DOHH2 (cell line): ENCODE measurements at regions not wholly inside any gene's neighbourhood (a gene's known extent, or its start where the extent isn't known, plus 50 kb on each side); places are given as distances from the start of the nearest gene placed in this dataset.

ENCODE experiments used
- H3F3A ChIP-seq: fragments of 200-600 bp; sonication (generic), shearing (Covaris generic); 2 replicates; pipeline ENCODE4 v1.6.0; 2016; ENCODE audit warnings: antibody characterized with exemption, mild to moderate bottlenecking; ENCODE audit not compliant: control insufficient read depth, insufficient read depth
- H3K27ac ChIP-seq: fragments of 200-600 bp; sonication (generic); 2 replicates; pipeline ENCODE4 v1.5.1; 2014; ENCODE audit warnings: low read depth, mild to moderate bottlenecking, low read length, moderate library complexity
- H3K27me3 ChIP-seq: fragments of 200-600 bp; sonication (generic); 2 replicates; pipeline ENCODE4 v1.6.1; 2014; ENCODE audit warnings: mild to moderate bottlenecking, low read length, mixed read lengths; ENCODE audit not compliant: control insufficient read depth
- H3K36me3 ChIP-seq: fragments of 200-600 bp; sonication (generic); 2 replicates; pipeline ENCODE4 v1.6.1; 2014; ENCODE audit warnings: mild to moderate bottlenecking, low read length, moderate library complexity, mixed read lengths; ENCODE audit not compliant: control insufficient read depth
- H3K4me1 ChIP-seq: fragments of 200-600 bp; sonication (generic); 2 replicates; pipeline ENCODE4 v1.6.1; 2014; ENCODE audit warnings: mild to moderate bottlenecking, low read length, mixed read lengths; ENCODE audit not compliant: control insufficient read depth
- H3K4me2 ChIP-seq: fragments of 200-600 bp; sonication (generic); 2 replicates; pipeline ENCODE4 v1.6.0; 2014; ENCODE audit warnings: mild to moderate bottlenecking, low read length, moderate library complexity
- H3K4me3 ChIP-seq: fragments of 200-600 bp; sonication (generic); 2 replicates; pipeline ENCODE4 v1.5.1; 2014; ENCODE audit warnings: mild to moderate bottlenecking, low read length, mixed read lengths
- H3K79me2 ChIP-seq: fragments of 200-600 bp; sonication (generic); 2 replicates; pipeline ENCODE4 v1.6.1; 2014; ENCODE audit warnings: mild to moderate bottlenecking, low read length, mixed read lengths; ENCODE audit not compliant: control insufficient read depth
- H3K9me2 ChIP-seq: fragments of 200-600 bp; sonication (generic); replicated peaks from 2 replicates; pipeline ENCODE4 v1.6.1; 2014; ENCODE audit warnings: mild to moderate bottlenecking, low read length, mixed read lengths; ENCODE audit not compliant: control insufficient read depth
- H3K9me3 ChIP-seq: fragments of 200-600 bp; sonication (generic); 2 replicates; pipeline ENCODE4 v1.6.1; 2014; ENCODE audit warnings: antibody characterized with exemption, low read length, mixed read lengths; ENCODE audit not compliant: control insufficient read depth, insufficient read depth
- H4K20me1 ChIP-seq: fragments of 200-600 bp; sonication (generic); 2 replicates; pipeline ENCODE4 v1.6.0; 2014; ENCODE audit warnings: low read depth, mild to moderate bottlenecking, antibody characterized with exemption, low read length, moderate library complexity; ENCODE audit not compliant: control insufficient read depth, insufficient read depth
- CTCF ChIP-seq: fragments of 200-600 bp; sonication (generic); IDR thresholded peaks from one replicate; pipeline ENCODE4 v1.5.1; 2014; ENCODE audit warnings: antibody characterized with exemption, mild to moderate bottlenecking, low read depth, low read length; ENCODE audit not compliant: poor library complexity, severe bottlenecking
- EZH2phosphoT487 ChIP-seq: fragments of 200-600 bp; sonication (generic); IDR thresholded peaks from 2 replicates; pipeline ENCODE4 v1.6.1; 2017; ENCODE audit warnings: borderline replicate concordance, mild to moderate bottlenecking, antibody characterized with exemption, low read length, moderate library complexity, mixed read lengths

GRCh38 chr2:187091664-187092063 lies 242.7 kb upstream of the ZSWIM2 start:
- Histone ChIP-seq H3K79me2 (no peaks in the 10 kb centered on the region), H3K4me1 (no peaks in the 10 kb centered on the region), H3K27ac (no peak overlapping the region), H4K20me1 (no peaks in the 10 kb centered on the region; the same call in 1 of the 2 replicates), H3F3A (no peaks in the 10 kb centered on the region), H3K4me2 (no peak overlapping the region), H3K27me3 (no peaks in the 10 kb centered on the region), H3K4me3 (no peak overlapping the region), H3K9me2 (no peaks in the 10 kb centered on the region), H3K9me3 (no peaks in the 10 kb centered on the region), H3K36me3 (no peaks in the 10 kb centered on the region)
- TF ChIP-seq EZH2phosphoT487: no peak
- no peak for TF ChIP-seq CTCF

- Histone ChIP-seq H3K27me3 (no peaks in the 10 kb centered on the region), H3F3A (no peaks in the 10 kb centered on the region), H4K20me1 (no peaks in the 10 kb centered on the region), H3K9me2 (no peaks in the 10 kb centered on the region), H3K4me1 (no peaks in the 10 kb centered on the region), H3K79me2 (no peaks in the 10 kb centered on the region), H3K9me3 (no peaks in the 10 kb centered on the region), H3K27ac (no peak overlapping the region), H3K36me3 (no peaks in the 10 kb centered on the region), H3K4me2 (no peak overlapping the region), H3K4me3 (no peak overlapping the region)
- TF ChIP-seq CTCF (no peak), EZH2phosphoT487 (no peak)
These were observed 235.6 kb upstream of the ZSWIM2 start for GRCh38 chr2:187084524-187084923.

GRCh38 chr2:187081461-187081860 lies 232.5 kb upstream of the ZSWIM2 start:
- no peaks in the 10 kb centered on the region for H3K4me1 ChIP-seq
- H3K9me2 ChIP-seq: no peaks in the 10 kb centered on the region
- no peak overlapping the region for H3K27ac ChIP-seq
- no peaks in the 10 kb centered on the region for H3K79me2 ChIP-seq
- no peaks in the 10 kb centered on the region for H3F3A ChIP-seq
- no peaks in the 10 kb centered on the region for H4K20me1 ChIP-seq
- no peaks in the 10 kb centered on the region for H3K9me3 ChIP-seq
- H3K27me3 ChIP-seq: no peaks in the 10 kb centered on the region
- TF ChIP-seq CTCF: no peak
- TF ChIP-seq EZH2phosphoT487: no peak
- no peak overlapping the region for H3K4me2 ChIP-seq
- no peak overlapping the region for H3K4me3 ChIP-seq
- no peaks in the 10 kb centered on the region for H3K36me3 ChIP-seq

- Histone ChIP-seq H3K9me3 (no peaks in the 10 kb centered on the region), H3K27ac (no peak overlapping the region), H3K79me2 (no peaks in the 10 kb centered on the region), H4K20me1 (no peaks in the 10 kb centered on the region), H3K4me2 (no peak overlapping the region), H3K4me3 (no peak overlapping the region), H3K36me3 (no peaks in the 10 kb centered on the region), H3K4me1 (no peaks in the 10 kb centered on the region), H3F3A (no peaks in the 10 kb centered on the region), H3K27me3 (no peaks in the 10 kb centered on the region), H3K9me2 (no peaks in the 10 kb centered on the region)
- TF ChIP-seq CTCF (no peak), EZH2phosphoT487 (no peak)
These were observed 230.9 kb upstream of the ZSWIM2 start for GRCh38 chr2:187079901-187080300.
